ENCODE measurements at regions not wholly inside any gene's neighbourhood (a gene's known extent, or its start where the extent isn't known, plus 50 kb on each side); places are given as distances from the start of the nearest gene placed in this dataset.

GRCh38 chr10:42990721-42991441 lies 86.0 kb upstream of the RET start:
- TF ChIP-seq HDGF (IDR thresholded peaks at IDR 0.05; ENCODE audit: borderline replicate concordance) (no peak), FOXK2 (IDR thresholded peaks at IDR 0.05) (no peak), BHLHE40 (IDR thresholded peaks at IDR 0.05; ENCODE audit: borderline replicate concordance) (no peak), NFRKB (IDR thresholded peaks at IDR 0.05) (no peak), SP1 (IDR thresholded peaks at IDR 0.05) (no peak), SUZ12 (IDR thresholded peaks at IDR 0.05) (no peak)

All from HEK293T (cell line).